ENCODE measurements at regions not wholly inside any gene's neighbourhood (a gene's known extent, or its start where the extent isn't known, plus 50 kb on each side); places are given as distances from the start of the nearest gene placed in this dataset.

DNA sequence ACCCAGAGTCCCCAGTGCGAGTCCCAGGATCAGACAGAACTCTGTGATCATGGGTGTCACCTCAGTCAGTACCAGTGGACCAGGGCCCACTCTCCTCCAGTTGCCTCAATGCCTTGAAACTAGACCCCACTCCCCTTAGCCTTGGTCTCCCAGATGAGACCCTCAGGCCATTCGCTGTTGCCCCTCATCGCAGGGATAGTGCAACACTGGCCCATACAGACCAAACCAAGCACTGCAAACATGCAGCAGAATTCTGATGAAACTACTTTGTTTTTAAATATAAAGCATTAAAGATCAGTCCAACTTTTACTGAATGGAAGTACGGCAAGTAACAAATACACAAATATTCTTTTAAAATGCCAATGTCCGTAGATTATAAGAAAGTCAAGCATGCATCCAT is 101.2 kb upstream of the NT5E start:
- Histone ChIP-seq H3K27me3 (replicated peaks; ENCODE audit: insufficient read depth) (no peaks in the 10 kb centered on the region), H3K9me3 (no peaks in the 10 kb centered on the region), H3K36me3 (no peaks in the 10 kb centered on the region), H3K27ac (peak overlapping the region; percentile 21 to 49), H3K4me3 (no peak overlapping the region), H3K4me1 (ENCODE audit: control insufficient read depth in 1 of 2, low read depth in 2 of 2) (peaks cover 0 to 14% of the 10 kb centered on the region in 2 donors)
- TF ChIP-seq, protein P1, sequence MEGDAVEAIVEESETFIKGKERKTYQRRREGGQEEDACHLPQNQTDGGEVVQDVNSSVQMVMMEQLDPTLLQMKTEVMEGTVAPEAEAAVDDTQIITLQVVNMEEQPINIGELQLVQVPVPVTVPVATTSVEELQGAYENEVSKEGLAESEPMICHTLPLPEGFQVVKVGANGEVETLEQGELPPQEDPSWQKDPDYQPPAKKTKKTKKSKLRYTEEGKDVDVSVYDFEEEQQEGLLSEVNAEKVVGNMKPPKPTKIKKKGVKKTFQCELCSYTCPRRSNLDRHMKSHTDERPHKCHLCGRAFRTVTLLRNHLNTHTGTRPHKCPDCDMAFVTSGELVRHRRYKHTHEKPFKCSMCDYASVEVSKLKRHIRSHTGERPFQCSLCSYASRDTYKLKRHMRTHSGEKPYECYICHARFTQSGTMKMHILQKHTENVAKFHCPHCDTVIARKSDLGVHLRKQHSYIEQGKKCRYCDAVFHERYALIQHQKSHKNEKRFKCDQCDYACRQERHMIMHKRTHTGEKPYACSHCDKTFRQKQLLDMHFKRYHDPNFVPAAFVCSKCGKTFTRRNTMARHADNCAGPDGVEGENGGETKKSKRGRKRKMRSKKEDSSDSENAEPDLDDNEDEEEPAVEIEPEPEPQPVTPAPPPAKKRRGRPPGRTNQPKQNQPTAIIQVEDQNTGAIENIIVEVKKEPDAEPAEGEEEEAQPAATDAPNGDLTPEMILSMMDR (IDR thresholded peaks at IDR 0.05) = no peak
- ATAC-seq (ENCODE audit: insufficient number of reproducible peaks, low FRiP score, low read depth) = no peak
- no peak for DNase-seq (ENCODE audit: low spot score)

DNA sequence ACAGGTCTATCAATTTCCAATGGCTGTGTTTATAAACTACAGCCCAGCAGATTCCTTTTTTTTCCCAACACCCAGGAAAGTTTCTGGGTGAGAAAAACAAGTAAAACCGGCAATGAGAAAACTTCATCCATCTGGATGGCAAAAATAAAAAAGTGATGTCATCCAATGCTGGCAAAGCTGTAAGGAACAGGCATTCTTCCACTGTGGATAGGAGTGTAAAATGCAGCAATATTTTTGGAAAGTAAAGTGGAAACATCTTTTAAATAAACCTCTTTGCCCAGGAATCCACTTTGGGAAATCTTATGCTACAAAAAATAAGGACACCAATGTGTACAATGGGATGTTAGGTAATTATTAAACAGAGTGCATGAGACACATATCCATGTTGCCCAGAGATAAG is 102.1 kb upstream of the NT5E start:
- Histone ChIP-seq H3K9me3 (no peaks in the 10 kb centered on the region), H3K27me3 (replicated peaks; ENCODE audit: insufficient read depth) (no peaks in the 10 kb centered on the region), H3K27ac (peak overlapping the region; percentile 23 to 49), H3K4me1 (ENCODE audit: control insufficient read depth in 1 of 2, low read depth in 2 of 2) (peaks cover 0 to 14% of the 10 kb centered on the region in 2 donors), H3K4me3 (no peak overlapping the region), H3K36me3 (no peaks in the 10 kb centered on the region)
- no peak for DNase-seq (ENCODE audit: low spot score)
- TF ChIP-seq, protein P1 (IDR thresholded peaks at IDR 0.05) = no peak
- peak; percentile 71 for ATAC-seq (ENCODE audit: insufficient number of reproducible peaks, low FRiP score, low read depth)

DNA sequence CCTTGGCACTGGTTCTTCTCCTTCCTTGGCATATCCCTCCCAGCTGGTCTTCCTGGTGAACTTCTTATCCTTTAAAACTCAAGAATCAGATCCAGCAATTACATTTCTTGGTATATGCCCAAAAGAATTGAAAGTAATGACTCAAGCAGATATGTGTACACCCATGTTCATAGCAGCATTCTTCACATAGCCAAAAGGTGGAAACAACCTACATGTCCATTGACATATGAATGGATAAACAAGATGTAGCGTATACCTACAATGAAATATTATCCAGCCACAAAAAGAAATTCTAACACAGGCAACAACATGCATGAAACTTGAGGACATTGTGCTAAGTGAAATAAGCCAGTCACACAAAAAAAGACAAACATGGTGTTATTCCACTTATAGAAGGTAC is 103.7 kb upstream of the NT5E start:
- Histone ChIP-seq H3K27me3 (replicated peaks; ENCODE audit: insufficient read depth) (no peaks in the 10 kb centered on the region), H3K4me3 (no peak overlapping the region), H3K4me1 (ENCODE audit: control insufficient read depth in 1 of 2, low read depth in 2 of 2) (peaks cover 0 to 14% of the 10 kb centered on the region in 2 donors), H3K9me3 (no peaks in the 10 kb centered on the region), H3K36me3 (no peaks in the 10 kb centered on the region), H3K27ac (no peak overlapping the region)
- DNase-seq (ENCODE audit: low spot score) (no peak), ATAC-seq (ENCODE audit: insufficient number of reproducible peaks, low FRiP score, low read depth) (no peak)
- TF ChIP-seq, protein P1 (IDR thresholded peaks at IDR 0.05) = no peak

DNA sequence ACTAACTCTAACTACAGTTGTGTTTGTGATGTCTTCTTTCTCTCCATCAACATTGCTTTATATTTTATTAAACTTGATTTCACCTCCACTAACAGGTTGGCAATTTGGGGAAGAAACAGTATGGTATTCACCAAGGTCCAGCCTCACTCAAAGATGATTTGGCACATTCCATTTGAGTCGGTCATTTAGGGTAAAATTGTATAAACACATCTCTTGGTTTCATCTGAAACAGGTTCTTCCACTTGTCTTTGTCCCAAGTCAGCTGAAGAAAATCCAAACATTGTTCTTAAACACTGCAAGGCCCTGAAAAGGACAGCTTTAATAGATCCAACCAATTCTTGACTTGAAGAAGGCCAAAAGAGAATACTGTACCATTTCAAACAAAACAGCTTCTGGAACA is 104.9 kb upstream of the NT5E start:
- H3K4me3 ChIP-seq = no peak overlapping the region
- no peak for ATAC-seq (ENCODE audit: insufficient number of reproducible peaks, low FRiP score, low read depth)

DNA sequence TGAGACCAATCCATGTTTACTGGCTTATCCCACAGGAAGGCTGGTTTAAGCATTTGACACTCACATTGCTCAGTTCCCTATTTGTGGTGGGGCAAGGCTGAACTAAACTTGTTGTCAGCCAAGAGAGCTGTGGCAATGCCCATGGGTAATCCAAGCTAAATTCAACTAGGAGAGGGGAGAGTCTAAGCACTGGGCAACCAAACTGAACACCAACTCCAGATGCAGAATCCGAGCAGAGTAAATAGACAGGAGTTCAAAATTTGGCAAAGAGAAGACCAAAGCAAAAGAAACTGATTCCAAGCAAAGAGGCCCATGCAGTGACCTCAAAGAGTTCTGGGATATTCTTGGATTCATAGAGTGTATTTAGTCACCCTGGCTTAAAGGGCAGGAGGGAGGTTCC is 106.5 kb upstream of the NT5E start:
- H3K4me3 ChIP-seq = no peak overlapping the region
- TF ChIP-seq, protein P1 (IDR thresholded peaks at IDR 0.05) = no peak
- H3K36me3 ChIP-seq = no peaks in the 10 kb centered on the region
- H3K27ac ChIP-seq = no peak overlapping the region
- DNase-seq (ENCODE audit: low spot score) (no peak), ATAC-seq (ENCODE audit: insufficient number of reproducible peaks, low FRiP score, low read depth) (no peak)
- no peaks in the 10 kb centered on the region for H3K27me3 ChIP-seq (replicated peaks; ENCODE audit: insufficient read depth)
- peaks cover 0 to 11% of the 10 kb centered on the region in 2 donors for H3K4me1 ChIP-seq (ENCODE audit: control insufficient read depth in 1 of 2, low read depth in 2 of 2)
- no peaks in the 10 kb centered on the region for H3K9me3 ChIP-seq

More for the DNA sequence above, 104.9 kb upstream of the NT5E start:
- H3K27me3 ChIP-seq (replicated peaks; ENCODE audit: insufficient read depth) = no peaks in the 10 kb centered on the region
- H3K4me1 ChIP-seq (ENCODE audit: control insufficient read depth in 1 of 2, low read depth in 2 of 2) = peaks cover 0 to 14% of the 10 kb centered on the region in 2 donors
- H3K27ac ChIP-seq = no peak overlapping the region
- DNase-seq (ENCODE audit: low spot score) = no peak
- no peaks in the 10 kb centered on the region for H3K36me3 ChIP-seq
- H3K9me3 ChIP-seq = no peaks in the 10 kb centered on the region
- TF ChIP-seq, protein P1 (IDR thresholded peaks at IDR 0.05) = no peak

All from thoracic aorta (tissue), 2 donors.